Caco-2 (cell line): ENCODE measurements at regions not wholly inside any gene's neighbourhood (a gene's known extent, or its start where the extent isn't known, plus 50 kb on each side); places are given as distances from the start of the nearest gene placed in this dataset.

Source experiments
- BruUV-seq: library from RNA; stranded (reverse); fragments of 400-500 nt; replicated peaks from 2 replicates; lab custom pipeline; 2021; lab: Mats Ljungman, UMichigan
- CTCF ChIA-PET: fragments of 300-600 bp; sonication (Branson Sonifier 250); formaldehyde crosslinking; loops from one replicate; lab custom pipeline; 2022; ENCODE audit warnings: antibody characterized with exemption; lab: Charles Lee
- POLR2A ChIA-PET: fragments of 300-600 bp; sonication (Branson Sonifier 250); formaldehyde crosslinking; loops from one replicate; lab custom pipeline; 2022; ENCODE audit warnings: antibody characterized with exemption; lab: Charles Lee
- DNase-seq, 2 experiments: peaks; one replicate each; pipeline versions ENCODE4 v3.0.0 to v3.0.0-alpha.2; 2020 to 2022
- H3K27me3 ChIP-seq: replicated peaks from 2 replicates; pipeline ENCODE4 v1.6.0; 2011; ENCODE audit warnings: low read length; ENCODE audit not compliant: control insufficient read depth, insufficient read depth
- H3K36me3 ChIP-seq: 2 replicates; pipeline ENCODE4 v1.5.1; 2011; ENCODE audit warnings: low read length; ENCODE audit not compliant: control insufficient read depth, insufficient read depth
- H3K4me1 ChIP-seq: fragments of 250-450 bp; sonication (Bioruptor Pico); 2 replicates; pipeline ENCODE4 v1.5.1; 2020; ENCODE audit warnings: mild to moderate bottlenecking
- H3K4me3 ChIP-seq: 2 replicates; pipeline ENCODE4 v1.5.1; 2011; ENCODE audit warnings: low read depth, mild to moderate bottlenecking, control low read depth, low read length
- H3K9me3 ChIP-seq: fragments of 250-450 bp; sonication (Bioruptor Pico); 2 replicates; pipeline ENCODE4 v1.5.1; 2020; ENCODE audit warnings: mild to moderate bottlenecking, moderate library complexity
- H3K27ac Mint-ChIP-seq: one replicate; pipeline ENCODE4 v1.8.0; 2022; ENCODE audit warnings: mixed read lengths; ENCODE audit not compliant: unreplicated experiment
- H3K27me3 Mint-ChIP-seq: one replicate; pipeline ENCODE4 v1.8.0; 2022; ENCODE audit warnings: mixed read lengths; ENCODE audit not compliant: insufficient read depth, unreplicated experiment
- H3K36me3 Mint-ChIP-seq: one replicate; pipeline ENCODE4 v1.8.0; 2022; ENCODE audit warnings: mild to moderate bottlenecking, mixed read lengths; ENCODE audit not compliant: insufficient read depth, unreplicated experiment
- H3K4me1 Mint-ChIP-seq: one replicate; pipeline ENCODE4 v1.8.0; 2022; ENCODE audit warnings: low read depth, mixed read lengths; ENCODE audit not compliant: unreplicated experiment
- H3K4me3 Mint-ChIP-seq: one replicate; pipeline ENCODE4 v1.8.0; 2022; ENCODE audit warnings: mild to moderate bottlenecking, moderate library complexity, mixed read lengths; ENCODE audit not compliant: unreplicated experiment
- H3K9me3 Mint-ChIP-seq: one replicate; pipeline ENCODE4 v1.8.0; 2022; ENCODE audit warnings: mixed read lengths; ENCODE audit not compliant: unreplicated experiment
- intact Hi-C: fragments of 100-400 bp; cut with micrococcal nuclease; formaldehyde crosslinking; loops from one replicate; pipeline ENCODE4 v1.10.0; 2022; ENCODE audit not compliant: unreplicated experiment
- TF ChIP-seq, protein P1 (sequence below), 2 experiments: fragments of 200-600 bp in 1 of 2; IDR thresholded peaks; 1 replicate in 1 of 2; 2 replicates in 1 of 2; pipeline versions ENCODE4 v1.5.1 to v1.8.0; 2011 to 2022; ENCODE audit warnings: antibody characterized with exemption in 1 of 2, control low read depth in 1 of 2, inconsistent platforms in 1 of 2, low read depth in 1 of 2, low read length in 1 of 2, mild to moderate bottlenecking in 1 of 2, moderate library complexity in 1 of 2; ENCODE audit not compliant: insufficient read depth in 1 of 2, severe bottlenecking in 1 of 2, unreplicated experiment in 1 of 2

DNA sequence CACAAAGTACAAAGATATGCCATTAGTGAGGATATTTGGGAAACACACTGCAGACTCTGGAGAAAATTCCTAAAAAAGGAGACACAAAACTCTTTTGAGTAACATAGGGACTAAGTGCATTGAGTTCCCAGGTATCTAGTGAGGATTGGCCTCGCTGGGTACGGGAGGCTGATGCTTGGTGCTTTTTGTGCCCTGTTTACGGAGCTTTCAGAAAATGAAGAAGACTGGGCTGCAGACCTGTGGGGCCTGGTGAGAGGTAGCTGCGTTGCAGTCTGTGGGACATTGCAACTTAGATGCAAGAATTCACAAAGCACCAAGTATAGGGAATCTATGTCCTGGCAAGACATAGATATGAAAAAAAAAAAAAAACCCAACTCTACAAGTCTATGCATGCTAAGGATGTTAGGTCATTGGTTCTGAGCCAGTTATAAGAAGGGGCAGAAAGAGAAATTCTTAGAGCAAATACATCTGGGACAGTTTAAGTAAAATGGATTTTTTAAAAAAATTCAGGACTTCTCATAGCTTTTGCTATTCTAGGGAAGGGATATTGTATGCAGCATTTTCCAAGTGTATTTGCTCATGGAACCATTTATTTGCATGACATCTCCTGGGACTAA, 156.0 kb downstream of the SLC4A3 start:
- Mint-ChIP-seq H3K27ac (no peak overlapping the region), H3K4me3 (no peak overlapping the region), H3K36me3 (no peaks in the 10 kb centered on the region), H3K27me3 (peaks cover 5% of the 10 kb centered on the region), H3K9me3 (no peaks in the 10 kb centered on the region), H3K4me1 (no peaks in the 10 kb centered on the region)
- H3K4me1 ChIP-seq: no peaks in the 10 kb centered on the region
- TF ChIP-seq, protein P1, sequence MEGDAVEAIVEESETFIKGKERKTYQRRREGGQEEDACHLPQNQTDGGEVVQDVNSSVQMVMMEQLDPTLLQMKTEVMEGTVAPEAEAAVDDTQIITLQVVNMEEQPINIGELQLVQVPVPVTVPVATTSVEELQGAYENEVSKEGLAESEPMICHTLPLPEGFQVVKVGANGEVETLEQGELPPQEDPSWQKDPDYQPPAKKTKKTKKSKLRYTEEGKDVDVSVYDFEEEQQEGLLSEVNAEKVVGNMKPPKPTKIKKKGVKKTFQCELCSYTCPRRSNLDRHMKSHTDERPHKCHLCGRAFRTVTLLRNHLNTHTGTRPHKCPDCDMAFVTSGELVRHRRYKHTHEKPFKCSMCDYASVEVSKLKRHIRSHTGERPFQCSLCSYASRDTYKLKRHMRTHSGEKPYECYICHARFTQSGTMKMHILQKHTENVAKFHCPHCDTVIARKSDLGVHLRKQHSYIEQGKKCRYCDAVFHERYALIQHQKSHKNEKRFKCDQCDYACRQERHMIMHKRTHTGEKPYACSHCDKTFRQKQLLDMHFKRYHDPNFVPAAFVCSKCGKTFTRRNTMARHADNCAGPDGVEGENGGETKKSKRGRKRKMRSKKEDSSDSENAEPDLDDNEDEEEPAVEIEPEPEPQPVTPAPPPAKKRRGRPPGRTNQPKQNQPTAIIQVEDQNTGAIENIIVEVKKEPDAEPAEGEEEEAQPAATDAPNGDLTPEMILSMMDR (IDR thresholded peaks at IDR 0.05; ENCODE audit: insufficient read depth in 1 of 2, low read depth in 1 of 2, low read length in 1 of 2, severe bottlenecking in 1 of 2, unreplicated experiment in 1 of 2): no peak
- intact Hi-C loops: no loop called here
- H3K9me3 ChIP-seq: no peaks in the 10 kb centered on the region
- ChIA-PET CTCF (no interaction called here), POLR2A (no interaction called here)
- H3K4me3 ChIP-seq: no peak overlapping the region
- no peaks in the 10 kb centered on the region; the same call in 1 of the 2 replicates for H3K27me3 ChIP-seq
- DNase-seq: no peak
- no TSS peak for BruUV-seq
- H3K36me3 ChIP-seq: no peaks in the 10 kb centered on the region

- Mint-ChIP-seq H3K9me3 (no peaks in the 10 kb centered on the region), H3K4me3 (no peak overlapping the region), H3K27ac (no peak overlapping the region), H3K36me3 (no peaks in the 10 kb centered on the region), H3K27me3 (peaks cover 5% of the 10 kb centered on the region), H3K4me1 (no peaks in the 10 kb centered on the region)
- no TSS peak for BruUV-seq
- H3K36me3 ChIP-seq: no peaks in the 10 kb centered on the region
- intact Hi-C loops: no loop called here
- ChIA-PET CTCF (no interaction called here), POLR2A (no interaction called here)
- no peak for DNase-seq
- H3K4me1 ChIP-seq: no peaks in the 10 kb centered on the region
- no peaks in the 10 kb centered on the region for H3K9me3 ChIP-seq
- no peak overlapping the region for H3K4me3 ChIP-seq
- TF ChIP-seq, protein P1 (IDR thresholded peaks at IDR 0.05; ENCODE audit: insufficient read depth in 1 of 2, low read depth in 1 of 2, low read length in 1 of 2, severe bottlenecking in 1 of 2, unreplicated experiment in 1 of 2): no peak
- H3K27me3 ChIP-seq: no peaks in the 10 kb centered on the region; the same call in 1 of the 2 replicates
Measured at GRCh38 chr2:219784178-219784577, 156.7 kb downstream of the SLC4A3 start.

GRCh38 chr2:219789476-219789875, 162.0 kb downstream of the SLC4A3 start:
- Mint-ChIP-seq H3K36me3 (no peaks in the 10 kb centered on the region), H3K27me3 (peaks cover 3% of the 10 kb centered on the region), H3K4me1 (no peaks in the 10 kb centered on the region), H3K9me3 (no peaks in the 10 kb centered on the region), H3K4me3 (no peak overlapping the region), H3K27ac (no peak overlapping the region)
- no TSS peak for BruUV-seq
- Histone ChIP-seq H3K27me3 (no peaks in the 10 kb centered on the region; the same call in 1 of the 2 replicates), H3K4me1 (no peaks in the 10 kb centered on the region), H3K36me3 (no peaks in the 10 kb centered on the region), H3K4me3 (no peak overlapping the region), H3K9me3 (no peaks in the 10 kb centered on the region)
- TF ChIP-seq, protein P1 (IDR thresholded peaks at IDR 0.05; ENCODE audit: insufficient read depth in 1 of 2, low read depth in 1 of 2, low read length in 1 of 2, severe bottlenecking in 1 of 2, unreplicated experiment in 1 of 2): no peak
- ChIA-PET CTCF (no interaction called here), POLR2A (no interaction called here)
- intact Hi-C loops: no loop called here
- no peak for DNase-seq
